ENCODE measurements at regions not wholly inside any gene's neighbourhood (a gene's known extent, or its start where the extent isn't known, plus 50 kb on each side); places are given as distances from the start of the nearest gene placed in this dataset.

DNA sequence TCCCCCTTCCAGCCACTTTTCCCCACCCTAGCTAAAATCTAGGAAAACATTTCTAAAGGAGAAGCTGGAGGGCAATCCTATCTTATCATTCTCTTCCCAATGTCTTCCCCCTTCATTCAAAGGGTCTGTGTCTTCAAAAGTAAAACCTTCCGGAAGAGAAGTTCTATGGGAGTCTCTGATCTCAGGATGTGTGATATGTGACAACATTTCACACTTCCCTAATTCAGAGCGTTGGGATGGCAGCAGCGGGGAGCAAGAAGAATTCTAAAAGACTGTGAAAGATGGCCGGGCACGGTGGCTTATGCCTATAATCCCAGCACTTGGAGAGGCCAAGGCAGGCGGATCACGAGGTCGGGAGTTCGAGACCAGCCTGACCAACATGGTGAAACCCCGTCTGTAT is 65.4 kb upstream of the AKIRIN2 start:
- Histone ChIP-seq H3K4me2 (ENCODE audit: low read length) (no peak overlapping the region), H3K9me3 (ENCODE audit: low read length) (no peaks in the 10 kb centered on the region), H3K79me2 (replicated peaks; ENCODE audit: insufficient read depth, low read length) (no peaks in the 10 kb centered on the region), H3K27ac (ENCODE audit: low read length) (no peak overlapping the region), H3K9ac (ENCODE audit: low read length) (no peak overlapping the region), H4K20me1 (ENCODE audit: insufficient read depth) (no peaks in the 10 kb centered on the region), H3K27me3 (ENCODE audit: insufficient read depth, low read depth, low read length) (no peaks in the 10 kb centered on the region), H3K9me2 (ENCODE audit: insufficient read depth, low read length) (no peaks in the 10 kb centered on the region), H3K4me3 (ENCODE audit: low read length) (no peak overlapping the region), H3F3A (ENCODE audit: insufficient read depth, low read length, poor library complexity, severe bottlenecking) (no peaks in the 10 kb centered on the region), H2AFZ (ENCODE audit: low read depth, low read length) (no peak overlapping the region), H3K36me3 (ENCODE audit: insufficient read depth, low read length) (no peaks in the 10 kb centered on the region)
- no peak for TF ChIP-seq SMC3 (conservative IDR thresholded peaks at IDR 0.05; ENCODE audit: poor library complexity)
- no peak for TF ChIP-seq EP300 (conservative IDR thresholded peaks at IDR 0.05; ENCODE audit: poor library complexity, severe bottlenecking)
- no peak for TF ChIP-seq TAF1 (IDR thresholded peaks at IDR 0.05; ENCODE audit: low read depth)
- TF ChIP-seq, protein P1, sequence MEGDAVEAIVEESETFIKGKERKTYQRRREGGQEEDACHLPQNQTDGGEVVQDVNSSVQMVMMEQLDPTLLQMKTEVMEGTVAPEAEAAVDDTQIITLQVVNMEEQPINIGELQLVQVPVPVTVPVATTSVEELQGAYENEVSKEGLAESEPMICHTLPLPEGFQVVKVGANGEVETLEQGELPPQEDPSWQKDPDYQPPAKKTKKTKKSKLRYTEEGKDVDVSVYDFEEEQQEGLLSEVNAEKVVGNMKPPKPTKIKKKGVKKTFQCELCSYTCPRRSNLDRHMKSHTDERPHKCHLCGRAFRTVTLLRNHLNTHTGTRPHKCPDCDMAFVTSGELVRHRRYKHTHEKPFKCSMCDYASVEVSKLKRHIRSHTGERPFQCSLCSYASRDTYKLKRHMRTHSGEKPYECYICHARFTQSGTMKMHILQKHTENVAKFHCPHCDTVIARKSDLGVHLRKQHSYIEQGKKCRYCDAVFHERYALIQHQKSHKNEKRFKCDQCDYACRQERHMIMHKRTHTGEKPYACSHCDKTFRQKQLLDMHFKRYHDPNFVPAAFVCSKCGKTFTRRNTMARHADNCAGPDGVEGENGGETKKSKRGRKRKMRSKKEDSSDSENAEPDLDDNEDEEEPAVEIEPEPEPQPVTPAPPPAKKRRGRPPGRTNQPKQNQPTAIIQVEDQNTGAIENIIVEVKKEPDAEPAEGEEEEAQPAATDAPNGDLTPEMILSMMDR (IDR thresholded peaks at IDR 0.05; ENCODE audit: poor library complexity, severe bottlenecking), result no peak

DNA sequence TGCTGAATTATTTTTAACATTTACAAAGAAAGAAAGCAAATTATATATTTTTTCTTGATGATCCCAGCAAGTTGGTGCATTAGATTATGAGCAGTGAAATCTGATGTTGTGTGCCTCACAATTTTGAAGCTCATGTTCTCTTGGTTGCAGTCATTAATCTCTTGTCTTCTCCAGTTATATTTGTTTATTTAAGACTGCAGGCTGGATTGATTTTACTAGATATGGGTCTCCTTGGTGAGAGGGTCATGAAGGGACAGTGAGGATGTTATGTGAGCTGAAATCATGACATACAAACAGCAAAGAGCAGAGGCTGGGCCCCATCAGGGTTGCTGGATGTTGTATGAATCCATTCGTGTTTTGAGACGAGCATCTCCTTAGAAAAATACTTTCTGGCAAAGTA is 64.2 kb upstream of the AKIRIN2 start:
- no peaks in the 10 kb centered on the region for H4K20me1 ChIP-seq (ENCODE audit: insufficient read depth)
- no peaks in the 10 kb centered on the region for H3K9me3 ChIP-seq (ENCODE audit: low read length)
- H3F3A ChIP-seq (ENCODE audit: insufficient read depth, low read length, poor library complexity, severe bottlenecking), result no peaks in the 10 kb centered on the region
- no peak overlapping the region for H3K27ac ChIP-seq (ENCODE audit: low read length)
- H3K79me2 ChIP-seq (replicated peaks; ENCODE audit: insufficient read depth, low read length), result no peaks in the 10 kb centered on the region
- no peak overlapping the region for H3K9ac ChIP-seq (ENCODE audit: low read length)
- H3K4me3 ChIP-seq (ENCODE audit: low read length), result no peak overlapping the region
- no peak overlapping the region for H3K4me2 ChIP-seq (ENCODE audit: low read length)
- TF ChIP-seq, protein P1 (IDR thresholded peaks at IDR 0.05; ENCODE audit: poor library complexity, severe bottlenecking), result no peak
- TF ChIP-seq RAD21 (conservative IDR thresholded peaks at IDR 0.05) (no peak), POLR2AphosphoS5 (IDR thresholded peaks at IDR 0.05) (no peak), MXI1 (conservative IDR thresholded peaks at IDR 0.05; ENCODE audit: poor library complexity, severe bottlenecking) (no peak), EP300 (conservative IDR thresholded peaks at IDR 0.05; ENCODE audit: poor library complexity, severe bottlenecking) (no peak), EZH2 (IDR thresholded peaks at IDR 0.05; ENCODE audit: borderline replicate concordance, insufficient read depth, low read length, poor library complexity, severe bottlenecking) (no peak)
- TF ChIP-seq, protein P2, sequence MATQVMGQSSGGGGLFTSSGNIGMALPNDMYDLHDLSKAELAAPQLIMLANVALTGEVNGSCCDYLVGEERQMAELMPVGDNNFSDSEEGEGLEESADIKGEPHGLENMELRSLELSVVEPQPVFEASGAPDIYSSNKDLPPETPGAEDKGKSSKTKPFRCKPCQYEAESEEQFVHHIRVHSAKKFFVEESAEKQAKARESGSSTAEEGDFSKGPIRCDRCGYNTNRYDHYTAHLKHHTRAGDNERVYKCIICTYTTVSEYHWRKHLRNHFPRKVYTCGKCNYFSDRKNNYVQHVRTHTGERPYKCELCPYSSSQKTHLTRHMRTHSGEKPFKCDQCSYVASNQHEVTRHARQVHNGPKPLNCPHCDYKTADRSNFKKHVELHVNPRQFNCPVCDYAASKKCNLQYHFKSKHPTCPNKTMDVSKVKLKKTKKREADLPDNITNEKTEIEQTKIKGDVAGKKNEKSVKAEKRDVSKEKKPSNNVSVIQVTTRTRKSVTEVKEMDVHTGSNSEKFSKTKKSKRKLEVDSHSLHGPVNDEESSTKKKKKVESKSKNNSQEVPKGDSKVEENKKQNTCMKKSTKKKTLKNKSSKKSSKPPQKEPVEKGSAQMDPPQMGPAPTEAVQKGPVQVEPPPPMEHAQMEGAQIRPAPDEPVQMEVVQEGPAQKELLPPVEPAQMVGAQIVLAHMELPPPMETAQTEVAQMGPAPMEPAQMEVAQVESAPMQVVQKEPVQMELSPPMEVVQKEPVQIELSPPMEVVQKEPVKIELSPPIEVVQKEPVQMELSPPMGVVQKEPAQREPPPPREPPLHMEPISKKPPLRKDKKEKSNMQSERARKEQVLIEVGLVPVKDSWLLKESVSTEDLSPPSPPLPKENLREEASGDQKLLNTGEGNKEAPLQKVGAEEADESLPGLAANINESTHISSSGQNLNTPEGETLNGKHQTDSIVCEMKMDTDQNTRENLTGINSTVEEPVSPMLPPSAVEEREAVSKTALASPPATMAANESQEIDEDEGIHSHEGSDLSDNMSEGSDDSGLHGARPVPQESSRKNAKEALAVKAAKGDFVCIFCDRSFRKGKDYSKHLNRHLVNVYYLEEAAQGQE (IDR thresholded peaks at IDR 0.05; ENCODE audit: borderline replicate concordance), result no peak
- H3K36me3 ChIP-seq (ENCODE audit: insufficient read depth, low read length), result no peaks in the 10 kb centered on the region
- no peaks in the 10 kb centered on the region for H3K9me2 ChIP-seq (ENCODE audit: insufficient read depth, low read length)
- no peak overlapping the region for H2AFZ ChIP-seq (ENCODE audit: low read depth, low read length)
- no peaks in the 10 kb centered on the region for H3K27me3 ChIP-seq (ENCODE audit: insufficient read depth, low read depth, low read length)

Data from neural cell (in vitro differentiated cells).